ENCODE measurements at regions not wholly inside any gene's neighbourhood (a gene's known extent, or its start where the extent isn't known, plus 50 kb on each side); places are given as distances from the start of the nearest gene placed in this dataset.

DNA sequence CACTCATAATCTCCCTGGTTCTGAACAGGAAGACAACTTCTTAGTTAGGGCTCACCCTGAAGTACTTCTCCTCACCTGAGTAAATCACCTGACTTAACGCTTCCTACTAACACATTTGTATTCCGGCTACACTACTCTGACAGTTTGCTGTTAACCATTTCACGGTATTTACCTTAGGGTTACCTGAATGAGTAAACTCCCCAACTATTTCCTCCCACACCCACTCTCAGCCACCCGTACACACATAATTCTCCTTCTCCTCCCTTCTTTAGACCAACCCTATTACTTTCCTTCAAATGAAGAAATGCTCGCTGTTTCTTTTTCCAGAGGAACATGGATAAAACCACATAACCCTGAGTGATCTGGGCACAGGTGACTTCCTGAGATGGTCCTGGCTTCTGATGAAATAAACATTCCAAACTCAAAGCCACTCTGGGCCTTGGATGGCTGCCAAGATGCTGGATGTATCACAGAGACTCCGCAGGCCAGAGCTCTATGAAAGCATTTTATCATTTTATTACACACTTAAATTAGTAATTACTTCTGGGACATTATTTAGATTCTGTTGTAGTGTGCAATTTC, 183.6 kb upstream of the ATP11B start:
- no peak for DNase-seq

GRCh38 chr3:182612332-182612731, 181.0 kb upstream of the ATP11B start:
- no peak for DNase-seq

DNA sequence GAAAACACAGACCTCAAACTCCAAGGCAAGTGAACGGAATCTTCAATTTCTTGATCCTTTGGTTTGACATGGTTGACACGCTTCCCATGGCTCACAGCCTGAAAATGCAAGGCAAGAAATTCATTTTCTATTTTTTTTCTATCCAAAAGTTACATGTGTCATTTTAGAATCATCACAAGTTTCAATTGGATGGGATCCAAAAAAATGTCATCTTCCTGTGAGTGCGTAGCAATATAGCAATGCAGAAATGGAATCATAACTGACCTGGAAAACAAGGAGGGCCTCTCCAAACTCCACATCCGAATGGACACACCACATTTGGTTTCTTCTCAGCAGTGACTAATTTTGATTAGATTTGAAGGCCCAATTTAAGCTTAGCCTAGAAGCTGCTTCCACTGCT, 175.8 kb upstream of the ATP11B start:
- DNase-seq: no peak

DNA sequence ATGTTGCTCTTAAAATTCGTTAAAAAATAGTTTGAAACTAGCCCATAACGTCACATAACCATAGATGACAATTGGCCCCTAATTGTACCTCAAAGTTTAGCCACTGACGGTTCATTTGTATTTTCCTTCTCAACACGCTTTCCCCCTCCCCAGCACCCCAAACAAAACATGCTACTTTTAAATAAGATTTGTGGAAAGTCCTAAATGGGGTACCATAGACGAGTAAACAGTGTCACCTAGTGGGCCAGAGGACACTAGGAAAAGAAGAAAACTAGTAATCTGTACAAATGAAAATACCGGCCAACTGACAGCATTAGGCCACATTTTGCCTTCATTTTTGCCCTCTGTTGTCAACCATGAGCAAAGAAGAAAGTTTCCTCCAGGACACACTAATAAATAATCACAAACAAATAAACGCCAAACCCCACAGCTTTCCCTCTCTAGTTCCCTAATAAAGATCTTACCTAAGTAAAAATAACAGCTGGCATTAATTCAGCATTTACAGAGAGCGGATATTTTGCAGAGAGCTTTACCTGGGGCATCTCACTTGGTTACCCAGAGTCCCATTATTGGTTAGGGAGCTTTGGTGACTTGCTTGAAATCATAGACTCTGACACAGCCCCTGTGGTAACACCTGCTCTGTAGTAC, 175.1 kb upstream of the ATP11B start:
- no peak for DNase-seq

- DNase-seq: no peak
Observed at GRCh38 chr3:182618981-182619591, 174.2 kb upstream of the ATP11B start.

DNA sequence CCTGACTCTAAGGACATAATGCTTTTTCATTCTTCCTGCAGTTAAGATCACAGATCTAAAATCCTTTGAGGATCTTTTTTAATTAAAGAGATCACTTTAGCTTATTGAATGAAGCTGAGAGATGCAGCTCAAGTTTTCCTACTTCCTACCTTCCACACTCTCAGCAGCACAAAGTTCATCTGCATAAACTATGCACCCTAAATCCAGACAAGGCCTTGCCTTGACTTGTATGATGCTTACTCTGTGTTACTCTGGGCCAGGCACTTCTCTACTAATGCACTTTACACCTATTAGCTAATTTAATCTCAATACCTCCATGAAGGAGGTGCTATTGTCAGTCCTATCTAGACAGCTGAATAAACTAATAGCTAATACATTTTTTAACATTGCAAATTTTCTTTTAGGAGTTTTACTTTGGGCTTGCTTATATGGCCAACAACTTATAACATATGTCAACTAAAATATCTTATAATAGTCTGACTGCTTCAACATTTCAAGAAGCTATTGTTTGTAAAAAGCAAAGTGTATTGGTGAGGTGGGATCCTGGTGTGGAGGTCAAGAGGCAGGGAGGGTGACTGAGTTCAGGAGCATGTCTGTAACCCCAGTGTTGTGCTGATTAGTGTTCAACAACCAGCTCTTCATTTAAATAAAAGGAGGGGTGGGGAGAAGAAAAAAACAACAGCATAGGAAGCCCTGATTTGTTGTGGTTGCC, 172.4 kb upstream of the ATP11B start:
- no peak for DNase-seq

- no peak for DNase-seq
Observed at GRCh38 chr3:182621435-182622240, 171.7 kb upstream of the ATP11B start.

DNA sequence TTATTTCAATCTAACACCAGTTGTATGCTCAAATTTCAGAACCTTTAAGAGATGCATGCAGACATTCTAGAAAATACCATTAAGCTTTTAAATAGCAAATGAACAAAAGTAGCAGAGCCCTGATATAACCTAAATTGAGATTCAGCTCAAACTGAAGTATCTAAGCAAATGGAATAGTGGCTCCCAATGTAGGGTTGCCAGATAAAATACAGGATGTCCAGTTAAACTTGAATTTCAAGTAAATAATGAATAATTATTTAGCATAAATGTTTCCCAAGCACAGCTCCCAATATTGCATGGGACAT, 171.1 kb upstream of the ATP11B start:
- DNase-seq: no peak

DNA sequence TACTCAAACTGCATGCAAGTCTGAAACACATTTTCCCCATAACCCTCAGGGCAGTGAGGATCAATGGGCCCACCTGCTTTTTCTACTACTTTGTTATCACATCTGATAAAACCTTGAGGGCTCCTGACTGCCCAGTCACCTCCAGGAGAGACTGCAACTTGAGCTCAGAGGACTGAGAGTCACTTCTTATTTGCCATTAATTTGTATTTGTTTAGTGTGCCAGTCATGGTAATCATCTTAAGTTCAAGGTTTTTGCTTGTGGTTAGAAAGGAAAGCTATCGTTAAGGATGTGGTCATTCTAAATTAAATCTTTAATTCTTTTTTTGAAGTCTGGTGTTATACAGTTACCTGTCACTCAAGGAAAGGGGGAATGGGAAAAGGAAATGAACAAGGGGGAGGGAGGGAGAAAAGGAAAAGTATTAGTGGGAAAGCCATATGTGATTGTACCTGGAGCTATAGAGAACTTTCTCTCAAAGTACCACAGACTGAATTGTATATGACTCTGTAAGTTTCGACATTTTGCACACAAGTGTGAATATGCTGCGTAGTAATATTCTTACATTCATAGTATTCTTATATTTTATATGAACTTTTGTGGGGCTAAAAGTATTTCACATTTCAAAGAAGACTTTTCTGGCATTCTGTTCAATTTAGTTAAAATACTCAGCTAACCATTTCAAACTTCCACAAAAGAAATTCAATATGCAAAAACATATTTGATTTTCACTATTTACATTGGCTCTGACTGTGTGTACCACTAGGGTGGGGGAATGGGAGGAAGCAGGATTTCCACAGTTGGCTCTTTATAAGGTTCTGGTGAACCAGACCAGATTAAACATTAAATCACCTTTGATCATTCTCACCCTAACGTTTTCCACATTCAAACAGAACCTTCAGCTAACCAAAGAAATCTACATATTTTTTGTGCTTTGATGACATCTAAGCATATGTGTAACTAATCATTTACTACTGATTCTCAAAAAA, 166.5 kb upstream of the ATP11B start:
- no peak for DNase-seq

DNA sequence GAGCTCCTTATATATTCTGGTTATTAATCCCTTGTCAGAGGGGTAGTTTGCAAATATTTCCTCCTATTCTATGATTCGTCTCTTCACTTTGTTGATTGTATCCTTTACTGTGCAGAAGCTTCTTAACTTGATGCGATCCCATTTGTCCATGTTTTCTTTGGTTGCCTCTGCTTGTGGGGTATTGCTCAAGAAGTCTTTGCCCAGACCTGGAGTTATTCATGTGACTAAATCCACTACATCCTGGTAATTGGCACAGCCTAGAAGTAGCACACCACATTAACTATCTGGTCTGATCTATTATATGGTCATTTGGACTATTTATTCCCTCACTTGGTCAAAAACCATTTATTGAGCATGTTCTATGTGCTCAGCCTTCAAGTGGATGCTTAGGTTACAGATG, 164.8 kb upstream of the ATP11B start:
- DNase-seq: no peak

DNA sequence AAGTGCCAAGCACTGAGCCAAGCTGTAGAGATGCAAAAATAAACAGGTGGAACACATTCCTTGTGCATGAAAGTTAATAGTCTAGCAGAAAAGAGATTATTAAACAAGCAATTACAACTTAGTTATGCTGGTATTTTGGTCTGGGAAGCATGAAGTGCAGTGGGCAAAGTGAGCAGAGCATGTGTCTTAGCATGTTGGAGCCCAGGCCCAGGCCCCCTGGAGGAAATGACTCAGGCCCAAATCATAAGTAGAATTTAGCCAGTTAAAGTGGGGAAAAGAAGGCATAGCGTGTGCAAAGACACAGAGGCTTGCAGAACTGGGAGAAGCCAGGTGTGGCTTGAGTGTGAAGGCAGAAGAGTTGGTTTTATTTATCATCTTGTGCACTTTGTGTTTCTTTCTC, 163.8 kb upstream of the ATP11B start:
- DNase-seq: no peak

- DNase-seq: no peak
Observed at GRCh38 chr3:182631183-182632076, 161.9 kb upstream of the ATP11B start.

- no peak for DNase-seq
Observed at GRCh38 chr3:182632077-182632393, 161.3 kb upstream of the ATP11B start.

DNA sequence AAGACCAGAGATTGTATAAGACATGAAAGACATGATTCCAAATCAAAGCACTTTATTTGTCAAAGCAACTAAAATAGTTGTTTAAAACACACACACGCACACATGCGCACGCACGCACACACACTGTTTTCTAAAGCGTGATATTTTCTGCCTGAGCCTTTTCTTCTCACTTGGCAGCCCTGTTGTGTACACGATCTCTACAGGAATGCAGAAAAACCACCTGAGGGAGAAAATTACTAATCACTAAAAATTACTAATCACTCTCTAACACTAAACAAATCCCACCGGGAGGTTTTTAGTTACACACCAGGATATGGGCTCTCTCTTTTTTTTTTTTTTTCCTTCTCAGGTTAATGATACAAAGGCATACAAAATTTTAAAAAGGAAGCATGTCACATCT, 160.1 kb upstream of the ATP11B start:
- DNase-seq: no peak

DNA sequence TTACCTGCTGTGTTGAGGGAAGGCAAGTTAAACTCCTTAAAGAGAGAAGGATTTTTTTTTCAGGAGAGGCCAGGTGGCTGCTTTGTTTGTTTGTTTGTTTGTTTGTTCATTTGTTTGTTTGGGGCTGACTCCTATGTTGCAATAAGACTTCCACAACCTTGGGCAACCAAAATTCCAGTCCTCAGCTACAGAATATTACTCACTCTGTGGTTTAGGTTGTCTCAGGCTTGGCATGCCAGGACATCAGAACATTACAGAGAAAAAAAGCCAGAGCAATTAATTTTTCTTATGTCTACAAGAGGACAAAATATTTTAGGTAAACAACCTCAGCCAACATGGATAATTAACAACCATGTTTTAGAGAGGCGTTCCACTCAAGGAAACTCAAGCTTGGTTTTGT, 156.7 kb upstream of the ATP11B start:
- no peak for DNase-seq

DNA sequence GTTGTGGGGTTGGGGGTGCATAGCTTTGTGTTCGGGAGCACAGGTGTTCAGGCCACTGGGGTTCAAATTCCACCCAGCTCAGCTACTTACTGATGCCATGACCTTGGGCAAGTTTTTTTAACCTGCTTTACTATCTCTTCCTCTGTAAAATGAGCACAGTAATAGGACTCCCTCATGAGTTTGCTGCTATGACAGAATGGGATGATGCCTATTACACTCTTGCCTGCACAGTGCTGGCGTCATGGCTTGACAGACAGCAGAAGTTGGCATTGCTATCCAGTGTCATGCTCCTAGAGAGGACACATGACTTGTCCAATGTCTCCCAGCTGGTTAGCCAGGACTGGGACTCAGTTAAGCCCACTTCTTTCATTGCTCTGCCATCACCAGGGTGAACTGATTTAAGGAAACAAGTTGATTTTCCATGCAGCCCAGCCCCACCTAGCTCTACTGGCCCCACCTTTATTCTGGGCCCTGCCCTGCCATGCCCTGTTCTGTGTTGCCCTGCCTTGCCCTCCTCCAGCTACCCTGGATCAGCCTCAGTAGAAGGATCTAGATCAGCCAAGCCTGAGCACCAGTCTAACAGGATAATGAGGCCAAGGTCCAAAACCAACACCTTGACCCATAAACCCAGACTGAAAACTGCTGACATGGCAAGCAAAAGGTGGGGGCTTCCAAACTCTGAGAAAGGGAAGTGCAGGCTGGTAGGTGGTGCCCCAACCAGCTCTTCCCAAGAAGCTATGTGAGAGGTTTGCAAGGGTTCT, 155.8 kb upstream of the ATP11B start:
- no peak for DNase-seq

DNA sequence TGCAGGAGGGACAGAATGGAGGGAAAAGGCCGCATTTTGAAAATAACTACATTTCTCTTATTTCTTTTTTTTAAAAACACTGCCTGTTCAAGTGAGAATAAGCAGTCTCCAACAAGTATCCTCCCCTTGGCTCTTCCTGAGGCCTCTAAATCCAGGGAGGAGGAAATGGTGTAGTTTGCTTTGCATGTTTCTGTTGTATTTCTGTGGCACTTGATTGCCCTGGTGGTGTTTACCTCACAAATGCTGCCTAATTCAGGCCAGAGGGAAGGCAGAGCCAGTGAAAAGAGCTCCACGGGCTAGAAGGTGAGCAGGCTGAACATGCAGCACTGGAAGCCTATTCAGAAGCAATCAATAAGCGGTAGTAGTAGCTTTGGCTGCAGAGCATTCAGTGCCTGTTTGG, 149.3 kb upstream of the ATP11B start:
- no peak for DNase-seq

- DNase-seq: no peak
Observed at GRCh38 chr3:182644790-182645433, 148.4 kb upstream of the ATP11B start.

DNA sequence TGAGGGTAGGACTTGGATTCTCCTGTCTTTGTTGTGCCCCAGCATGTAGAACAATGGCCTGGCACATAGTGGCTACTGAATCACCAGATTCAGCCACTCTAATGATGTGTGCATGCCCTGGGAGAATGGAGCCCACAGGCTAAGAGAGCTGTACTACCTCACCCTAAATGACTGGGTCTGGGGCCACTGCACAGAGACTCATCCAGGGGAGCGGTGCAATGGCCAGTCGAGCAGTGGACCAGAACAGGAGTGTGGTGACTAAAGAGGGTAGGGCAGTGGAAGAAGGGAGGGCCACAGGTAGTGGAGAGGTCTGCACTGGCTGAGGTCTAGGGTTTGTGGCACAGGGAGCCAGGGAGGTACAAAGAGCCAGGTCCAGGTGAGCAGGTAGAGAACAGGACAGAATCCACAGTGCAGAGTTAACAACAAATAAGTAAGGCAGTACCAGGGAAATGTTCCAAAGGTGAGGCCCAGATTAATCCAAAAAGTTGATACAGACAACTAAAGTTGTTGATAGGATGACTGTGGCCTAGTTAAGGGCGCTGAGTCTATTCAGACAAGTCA, 142.7 kb upstream of the ATP11B start:
- DNase-seq: no peak

GRCh38 chr3:182651461-182651860, 141.8 kb upstream of the ATP11B start:
- no peak for DNase-seq
